HepG2 (cell line): ENCODE measurements at regions not wholly inside any gene's neighbourhood (a gene's known extent, or its start where the extent isn't known, plus 50 kb on each side); places are given as distances from the start of the nearest gene placed in this dataset.

Experiments used
- CBX2 ChIP-seq, 2 experiments: fragments of 200-600 bp in 1 of 2; sonication (generic); formaldehyde crosslinking in 1 of 2; IDR thresholded peaks; 2 replicates each; pipeline versions ENCODE4 v1.7.0 to v1.8.1; 2018 to 2022; ENCODE audit warnings: low read depth in 2 of 2, low read length in 1 of 2, mild to moderate bottlenecking in 1 of 2, missing genetic modification reagents in 1 of 2
- DPF2 ChIP-seq: sonication (generic); formaldehyde crosslinking; IDR thresholded peaks from 2 replicates; pipeline ENCODE4 v1.4.0; 2020; ENCODE audit warnings: mild to moderate bottlenecking, low read depth, missing genetic modification reagents, borderline replicate concordance
- FOXK2 ChIP-seq: fragments of 450-650 bp; IDR thresholded peaks from 2 replicates; pipeline ENCODE4 v1.6.1; 2016
- HDAC1 ChIP-seq: sonication (generic); formaldehyde crosslinking; IDR thresholded peaks from 2 replicates; pipeline ENCODE4 v1.5.1; 2020; ENCODE audit warnings: mild to moderate bottlenecking, missing genetic modification reagents
- HMGA1 ChIP-seq: sonication (generic); formaldehyde crosslinking; conservative IDR thresholded peaks from 2 replicates; pipeline ENCODE4 v1.4.0; 2020; ENCODE audit warnings: missing genetic modification reagents
- KAT7 ChIP-seq: IDR thresholded peaks from 2 replicates; pipeline ENCODE4 v1.6.1; 2018; ENCODE audit warnings: borderline replicate concordance, missing compliant biosample characterization
- POLR2AphosphoS2 ChIP-seq: IDR thresholded peaks from 2 replicates; pipeline ENCODE4 v1.6.1; 2011; ENCODE audit warnings: low read depth, low read length, improper control_type of control experiment
- TCF7L2 ChIP-seq: IDR thresholded peaks from 2 replicates; pipeline ENCODE4 v1.6.1; 2011; ENCODE audit warnings: mild to moderate bottlenecking, low read depth, low read length, moderate library complexity
- ZKSCAN1 ChIP-seq: fragments of 150-350 bp; IDR thresholded peaks from 2 replicates; pipeline ENCODE4 v1.6.1; 2014; ENCODE audit warnings: low read length
- ZNF230 ChIP-seq: sonication (generic); formaldehyde crosslinking; IDR thresholded peaks from 2 replicates; pipeline ENCODE4 v1.4.0; 2020; ENCODE audit warnings: mild to moderate bottlenecking, missing genetic modification reagents
- ZNF367 ChIP-seq: sonication (generic); formaldehyde crosslinking; IDR thresholded peaks from 2 replicates; pipeline ENCODE4 v1.4.0; 2020; ENCODE audit warnings: missing genetic modification reagents, borderline replicate concordance
- TF ChIP-seq, protein P1 (sequence below): sonication (generic); formaldehyde crosslinking; conservative IDR thresholded peaks from 2 replicates; pipeline ENCODE4 v1.4.0; 2020; ENCODE audit warnings: missing genetic modification reagents
- TF ChIP-seq, protein P2 (sequence below): sonication (generic); formaldehyde crosslinking; IDR thresholded peaks from 2 replicates; pipeline ENCODE4 v1.4.0; 2020; ENCODE audit warnings: missing genetic modification reagents

DNA sequence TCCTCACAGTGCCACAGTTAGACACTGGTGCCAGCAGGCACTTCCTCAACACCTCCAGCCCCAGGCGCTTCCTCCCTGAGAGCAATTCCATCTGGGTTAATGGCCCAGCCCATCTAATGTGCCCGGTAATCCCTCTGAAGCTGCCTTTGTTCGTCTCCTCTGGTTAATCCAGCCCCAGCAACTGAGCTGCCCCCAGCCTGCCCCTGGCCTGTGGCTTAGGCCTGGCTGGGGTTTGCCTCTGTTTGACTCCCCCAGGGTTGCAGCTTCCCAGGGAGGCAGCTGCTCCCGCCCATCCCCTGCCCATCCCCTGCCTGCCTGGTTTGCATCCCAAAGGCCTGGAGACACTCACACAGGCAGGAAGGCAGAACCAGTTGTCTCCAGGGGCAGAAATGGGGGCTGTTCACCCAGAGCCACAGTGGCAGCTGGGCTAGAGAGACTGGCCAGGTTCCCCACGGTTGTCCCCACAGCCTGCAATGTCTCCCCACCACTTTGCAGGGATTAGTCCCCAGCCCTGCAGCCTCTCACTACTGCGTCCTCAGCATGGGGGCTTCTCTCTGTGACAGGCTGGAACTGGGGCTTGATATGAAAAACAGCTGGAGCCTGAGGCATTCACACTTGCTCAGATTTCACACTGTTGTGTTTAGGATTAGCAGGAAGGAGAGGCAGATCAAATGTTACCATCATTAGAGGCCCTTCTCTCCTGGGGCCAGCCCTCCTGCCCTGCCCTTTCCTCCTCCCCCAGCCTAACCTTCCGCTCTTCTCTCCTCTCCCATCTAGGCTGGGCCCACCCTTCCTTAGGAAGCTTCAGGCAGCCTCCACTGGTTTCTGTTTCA is 120.2 kb downstream of the TLR5 start:
- TF ChIP-seq KAT7 (CRISPR knock-in tag) (no peak), TCF7L2 (no peak), FOXK2 (no peak), CBX2 (IDR thresholded peaks at IDR 0.05; ENCODE audit: low read depth, low read length) (no peak), CBX2 (CRISPR knock-in tag; IDR thresholded peaks at IDR 0.05; ENCODE audit: low read depth) (no peak), ZNF367 (CRISPR knock-in tag) (no peak), HMGA1 (CRISPR knock-in tag) (no peak), DPF2 (CRISPR knock-in tag) (no peak), ZKSCAN1 (no peak), HDAC1 (no peak), POLR2AphosphoS2 (no peak), ZNF230 (CRISPR knock-in tag) (no peak)
- TF ChIP-seq, protein P1, sequence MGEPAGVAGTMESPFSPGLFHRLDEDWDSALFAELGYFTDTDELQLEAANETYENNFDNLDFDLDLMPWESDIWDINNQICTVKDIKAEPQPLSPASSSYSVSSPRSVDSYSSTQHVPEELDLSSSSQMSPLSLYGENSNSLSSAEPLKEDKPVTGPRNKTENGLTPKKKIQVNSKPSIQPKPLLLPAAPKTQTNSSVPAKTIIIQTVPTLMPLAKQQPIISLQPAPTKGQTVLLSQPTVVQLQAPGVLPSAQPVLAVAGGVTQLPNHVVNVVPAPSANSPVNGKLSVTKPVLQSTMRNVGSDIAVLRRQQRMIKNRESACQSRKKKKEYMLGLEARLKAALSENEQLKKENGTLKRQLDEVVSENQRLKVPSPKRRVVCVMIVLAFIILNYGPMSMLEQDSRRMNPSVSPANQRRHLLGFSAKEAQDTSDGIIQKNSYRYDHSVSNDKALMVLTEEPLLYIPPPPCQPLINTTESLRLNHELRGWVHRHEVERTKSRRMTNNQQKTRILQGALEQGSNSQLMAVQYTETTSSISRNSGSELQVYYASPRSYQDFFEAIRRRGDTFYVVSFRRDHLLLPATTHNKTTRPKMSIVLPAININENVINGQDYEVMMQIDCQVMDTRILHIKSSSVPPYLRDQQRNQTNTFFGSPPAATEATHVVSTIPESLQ (CRISPR knock-in tag), result no peak
- TF ChIP-seq, protein P2, sequence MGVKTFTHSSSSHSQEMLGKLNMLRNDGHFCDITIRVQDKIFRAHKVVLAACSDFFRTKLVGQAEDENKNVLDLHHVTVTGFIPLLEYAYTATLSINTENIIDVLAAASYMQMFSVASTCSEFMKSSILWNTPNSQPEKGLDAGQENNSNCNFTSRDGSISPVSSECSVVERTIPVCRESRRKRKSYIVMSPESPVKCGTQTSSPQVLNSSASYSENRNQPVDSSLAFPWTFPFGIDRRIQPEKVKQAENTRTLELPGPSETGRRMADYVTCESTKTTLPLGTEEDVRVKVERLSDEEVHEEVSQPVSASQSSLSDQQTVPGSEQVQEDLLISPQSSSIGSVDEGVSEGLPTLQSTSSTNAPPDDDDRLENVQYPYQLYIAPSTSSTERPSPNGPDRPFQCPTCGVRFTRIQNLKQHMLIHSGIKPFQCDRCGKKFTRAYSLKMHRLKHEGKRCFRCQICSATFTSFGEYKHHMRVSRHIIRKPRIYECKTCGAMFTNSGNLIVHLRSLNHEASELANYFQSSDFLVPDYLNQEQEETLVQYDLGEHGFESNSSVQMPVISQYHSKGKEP (CRISPR knock-in tag), result no peak
